ENCODE measurements at regions not wholly inside any gene's neighbourhood (a gene's known extent, or its start where the extent isn't known, plus 50 kb on each side); places are given as distances from the start of the nearest gene placed in this dataset.
"Not testable (repeated sequence)": the region's sequence is repeated elsewhere in the genome, so short reads cannot be mapped to it uniquely, and the experiment has no call there.

GRCh38 chr9:118689280-118689679 lies 680.0 kb downstream of the BRINP1 start:
- Mint-ChIP-seq H3K27me3 (no peaks in the 10 kb centered on the region), H3K4me1 (no peaks in the 10 kb centered on the region), H3K4me3 (no peak overlapping the region), H3K27ac (no peak overlapping the region), H3K36me3 (no peaks in the 10 kb centered on the region), H3K9me3 (peaks cover 0 to 11% (median 4%) of the 10 kb centered on the region in 8 donors)
- H3K4me3 ChIP-seq (ENCODE audit: low read length in 2 of 2): no peak overlapping the region
- no peak for DNase-seq
- no peaks in the 10 kb centered on the region for H3K9me3 ChIP-seq (ENCODE audit: control insufficient read depth in 1 of 2, low read length in 2 of 2)
- POLR2A ChIA-PET (ENCODE audit: partially characterized antibody): no interaction called here
- CTCF ChIA-PET (ENCODE audit: partially characterized antibody): no interaction called here
- intact Hi-C loops (cut with micrococcal nuclease): no loop called here
- H3K4me1 ChIP-seq (ENCODE audit: insufficient read depth, low read length): no peaks in the 10 kb centered on the region
- H3K27ac ChIP-seq (ENCODE audit: low read depth, low read length): no peak overlapping the region
- H3K27me3 ChIP-seq (ENCODE audit: insufficient read depth, low read length): no peaks in the 10 kb centered on the region
- H3K36me3 ChIP-seq (ENCODE audit: insufficient read depth, low read length): no peaks in the 10 kb centered on the region

GRCh38 chr9:118692613-118693012 lies 676.6 kb downstream of the BRINP1 start:
- POLR2A ChIA-PET (ENCODE audit: partially characterized antibody): no interaction called here
- Mint-ChIP-seq H3K27me3 (no peaks in the 10 kb centered on the region), H3K4me3 (no peak overlapping the region), H3K36me3 (no peaks in the 10 kb centered on the region), H3K4me1 (no peaks in the 10 kb centered on the region), H3K9me3 (peaks cover 0 to 13% (median 4%) of the 10 kb centered on the region in 8 donors), H3K27ac (no peak overlapping the region)
- no peaks in the 10 kb centered on the region for H3K36me3 ChIP-seq (ENCODE audit: insufficient read depth, low read length)
- H3K9me3 ChIP-seq (ENCODE audit: control insufficient read depth in 1 of 2, low read length in 2 of 2): no peaks in the 10 kb centered on the region
- H3K27ac ChIP-seq (ENCODE audit: low read depth, low read length): no peak overlapping the region
- no peak overlapping the region for H3K4me3 ChIP-seq (ENCODE audit: low read length in 2 of 2)
- H3K4me1 ChIP-seq (ENCODE audit: insufficient read depth, low read length): no peaks in the 10 kb centered on the region
- no peaks in the 10 kb centered on the region for H3K27me3 ChIP-seq (ENCODE audit: insufficient read depth, low read length)
- CTCF ChIA-PET (ENCODE audit: partially characterized antibody): no interaction called here
- intact Hi-C loops (cut with micrococcal nuclease): no loop called here
- no peak for DNase-seq

GRCh38 chr9:118693645-118694044 lies 675.6 kb downstream of the BRINP1 start:
- H3K27ac ChIP-seq (ENCODE audit: low read depth, low read length): no peak overlapping the region
- CTCF ChIA-PET (ENCODE audit: partially characterized antibody): no interaction called here
- peaks cover 0 to 16% (median 4%) of the 10 kb centered on the region in 8 donors for H3K9me3 Mint-ChIP-seq
- no peaks in the 10 kb centered on the region for H3K4me1 ChIP-seq (ENCODE audit: insufficient read depth, low read length)
- POLR2A ChIA-PET (ENCODE audit: partially characterized antibody): no interaction called here
- DNase-seq: no peak
- H3K27ac Mint-ChIP-seq: no peak overlapping the region
- H3K27me3 Mint-ChIP-seq: no peaks in the 10 kb centered on the region
- H3K4me3 Mint-ChIP-seq: no peak overlapping the region
- H3K36me3 ChIP-seq (ENCODE audit: insufficient read depth, low read length): no peaks in the 10 kb centered on the region
- intact Hi-C loops (cut with micrococcal nuclease): no loop called here
- no peaks in the 10 kb centered on the region for H3K36me3 Mint-ChIP-seq
- H3K27me3 ChIP-seq (ENCODE audit: insufficient read depth, low read length): no peaks in the 10 kb centered on the region
- H3K4me3 ChIP-seq (ENCODE audit: low read length in 2 of 2): no peak overlapping the region
- H3K4me1 Mint-ChIP-seq: no peaks in the 10 kb centered on the region
- no peaks in the 10 kb centered on the region for H3K9me3 ChIP-seq (ENCODE audit: control insufficient read depth in 1 of 2, low read length in 2 of 2)

GRCh38 chr9:118695249-118695648 lies 674.0 kb downstream of the BRINP1 start:
- POLR2A ChIA-PET (ENCODE audit: partially characterized antibody); H3K4me3 Mint-ChIP-seq; H3K4me1 ChIP-seq (ENCODE audit: insufficient read depth, low read length); H3K27me3 ChIP-seq (ENCODE audit: insufficient read depth, low read length); H3K36me3 ChIP-seq (ENCODE audit: insufficient read depth, low read length); H3K9me3 ChIP-seq (ENCODE audit: control insufficient read depth in 1 of 2, low read length in 2 of 2); CTCF ChIA-PET (ENCODE audit: partially characterized antibody); H3K4me3 ChIP-seq (ENCODE audit: low read length in 2 of 2); H3K27me3 Mint-ChIP-seq; DNase-seq; H3K36me3 Mint-ChIP-seq; H3K27ac ChIP-seq (ENCODE audit: low read depth, low read length); H3K4me1 Mint-ChIP-seq; intact Hi-C loops (cut with micrococcal nuclease); H3K27ac Mint-ChIP-seq: not testable (repeated sequence)
- peaks cover 0 to 14% (median 4%) of the 10 kb centered on the region in 8 donors for H3K9me3 Mint-ChIP-seq

- ChIA-PET CTCF (ENCODE audit: partially characterized antibody) (no interaction called here), POLR2A (ENCODE audit: partially characterized antibody) (no interaction called here)
- no peak for DNase-seq
- Mint-ChIP-seq H3K27me3 (no peaks in the 10 kb centered on the region), H3K4me3 (no peak overlapping the region), H3K27ac (no peak overlapping the region), H3K36me3 (no peaks in the 10 kb centered on the region), H3K9me3 (peaks cover 0 to 16% (median 3%) of the 10 kb centered on the region in 8 donors), H3K4me1 (no peaks in the 10 kb centered on the region)
- Histone ChIP-seq H3K36me3 (ENCODE audit: insufficient read depth, low read length) (no peaks in the 10 kb centered on the region), H3K4me3 (ENCODE audit: low read length in 2 of 2) (no peak overlapping the region), H3K27me3 (ENCODE audit: insufficient read depth, low read length) (no peaks in the 10 kb centered on the region), H3K4me1 (ENCODE audit: insufficient read depth, low read length) (no peaks in the 10 kb centered on the region), H3K27ac (ENCODE audit: low read depth, low read length) (no peak overlapping the region), H3K9me3 (ENCODE audit: control insufficient read depth in 1 of 2, low read length in 2 of 2) (no peaks in the 10 kb centered on the region)
- intact Hi-C loops (cut with micrococcal nuclease): no loop called here
Measured at GRCh38 chr9:118701985-118702384, 667.2 kb downstream of the BRINP1 start.

- intact Hi-C loops (cut with micrococcal nuclease): loop anchor here (1.0 to 10.0 kb wide), 2 partner anchors 13 to 67 kb away; no protein-coding TSS in a partner anchor
- H3K9me3 Mint-ChIP-seq: peaks cover 0 to 10% (median 2%) of the 10 kb centered on the region in 8 donors
- no peak overlapping the region for H3K27ac ChIP-seq (ENCODE audit: low read depth, low read length)
- H3K27me3 ChIP-seq (ENCODE audit: insufficient read depth, low read length): no peaks in the 10 kb centered on the region
- H3K27me3 Mint-ChIP-seq: no peaks in the 10 kb centered on the region
- no peak overlapping the region for H3K4me3 Mint-ChIP-seq
- no peaks in the 10 kb centered on the region for H3K9me3 ChIP-seq (ENCODE audit: control insufficient read depth in 1 of 2, low read length in 2 of 2)
- H3K4me3 ChIP-seq (ENCODE audit: low read length in 2 of 2): no peak overlapping the region
- DNase-seq: no peak
- H3K36me3 Mint-ChIP-seq: no peaks in the 10 kb centered on the region
- no peak overlapping the region for H3K27ac Mint-ChIP-seq
- H3K4me1 Mint-ChIP-seq: no peaks in the 10 kb centered on the region
- ChIA-PET POLR2A (ENCODE audit: partially characterized antibody) (no interaction called here), CTCF (ENCODE audit: partially characterized antibody) (no interaction called here)
- H3K4me1 ChIP-seq (ENCODE audit: insufficient read depth, low read length): no peaks in the 10 kb centered on the region
- H3K36me3 ChIP-seq (ENCODE audit: insufficient read depth, low read length): no peaks in the 10 kb centered on the region
Measured at GRCh38 chr9:118711843-118712242, 657.4 kb downstream of the BRINP1 start.

GRCh38 chr9:118721276-118721675 lies 648.0 kb downstream of the BRINP1 start:
- no peak for DNase-seq
- Mint-ChIP-seq H3K9me3 (peaks cover 0 to 15% (median 6%) of the 10 kb centered on the region in 8 donors), H3K4me3 (no peak overlapping the region), H3K27me3 (no peaks in the 10 kb centered on the region), H3K27ac (no peak overlapping the region), H3K36me3 (no peaks in the 10 kb centered on the region), H3K4me1 (no peaks in the 10 kb centered on the region)
- no peaks in the 10 kb centered on the region for H3K4me1 ChIP-seq (ENCODE audit: insufficient read depth, low read length)
- no peaks in the 10 kb centered on the region for H3K9me3 ChIP-seq (ENCODE audit: control insufficient read depth in 1 of 2, low read length in 2 of 2)
- POLR2A ChIA-PET (ENCODE audit: partially characterized antibody): no interaction called here
- intact Hi-C loops (cut with micrococcal nuclease): no loop called here
- H3K36me3 ChIP-seq (ENCODE audit: insufficient read depth, low read length): no peaks in the 10 kb centered on the region
- no peak overlapping the region for H3K27ac ChIP-seq (ENCODE audit: low read depth, low read length)
- H3K4me3 ChIP-seq (ENCODE audit: low read length in 2 of 2): no peak overlapping the region
- CTCF ChIA-PET (ENCODE audit: partially characterized antibody): no interaction called here
- no peaks in the 10 kb centered on the region for H3K27me3 ChIP-seq (ENCODE audit: insufficient read depth, low read length)

- H3K4me1 Mint-ChIP-seq: no peaks in the 10 kb centered on the region
- Histone ChIP-seq H3K27ac (ENCODE audit: low read depth, low read length) (no peak overlapping the region), H3K9me3 (ENCODE audit: control insufficient read depth in 1 of 2, low read length in 2 of 2) (no peaks in the 10 kb centered on the region), H3K4me3 (ENCODE audit: low read length in 2 of 2) (no peak overlapping the region), H3K4me1 (ENCODE audit: insufficient read depth, low read length) (no peaks in the 10 kb centered on the region), H3K36me3 (ENCODE audit: insufficient read depth, low read length) (no peaks in the 10 kb centered on the region), H3K27me3 (ENCODE audit: insufficient read depth, low read length) (no peaks in the 10 kb centered on the region)
- H3K27me3 Mint-ChIP-seq: no peaks in the 10 kb centered on the region
- H3K36me3 Mint-ChIP-seq: no peaks in the 10 kb centered on the region
- ChIA-PET CTCF (ENCODE audit: partially characterized antibody) (no interaction called here), POLR2A (ENCODE audit: partially characterized antibody) (no interaction called here)
- no peak overlapping the region for H3K27ac Mint-ChIP-seq
- intact Hi-C loops (cut with micrococcal nuclease): no loop called here
- peaks cover 2 to 15% (median 6%) of the 10 kb centered on the region in 8 donors for H3K9me3 Mint-ChIP-seq
- H3K4me3 Mint-ChIP-seq: no peak overlapping the region
- no peak for DNase-seq
Measured at GRCh38 chr9:118721923-118722322, 647.3 kb downstream of the BRINP1 start.

All from CD4-positive, alpha-beta memory T cell (primary cell).